ENCODE measurements at regions not wholly inside any gene's neighbourhood (a gene's known extent, or its start where the extent isn't known, plus 50 kb on each side); places are given as distances from the start of the nearest gene placed in this dataset.

- DNase-seq = peak; percentile 58
Observed at GRCh38 chr13:34004676-34005075, 186.7 kb downstream of the RFC3 start.

- no peak for DNase-seq
Observed at GRCh38 chr13:34006011-34006410, 188.1 kb downstream of the RFC3 start.

- DNase-seq = no peak
Observed at GRCh38 chr13:34011552-34012085, 193.7 kb downstream of the RFC3 start.

GRCh38 chr13:34012382-34012781, 194.4 kb downstream of the RFC3 start:
- DNase-seq = no peak

DNA sequence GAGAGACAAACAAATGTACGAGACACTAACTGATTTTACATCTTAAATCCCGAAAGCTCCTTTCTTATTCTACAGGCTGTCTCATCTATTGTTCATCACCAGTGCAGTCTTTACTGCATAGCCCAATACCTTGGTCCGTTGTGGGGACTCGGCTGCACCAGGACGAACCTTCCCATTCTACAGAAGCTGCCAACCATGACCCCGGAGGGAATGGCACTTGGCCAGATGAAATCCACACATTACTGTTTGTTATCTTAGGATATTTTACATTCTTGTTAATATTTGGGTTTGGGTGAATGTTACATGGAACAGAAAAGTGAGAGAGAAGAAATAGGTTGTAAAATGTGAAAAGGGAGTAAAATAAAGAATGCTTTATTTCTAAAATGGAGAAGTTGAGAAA, 195.1 kb downstream of the RFC3 start:
- no peak for DNase-seq

DNA sequence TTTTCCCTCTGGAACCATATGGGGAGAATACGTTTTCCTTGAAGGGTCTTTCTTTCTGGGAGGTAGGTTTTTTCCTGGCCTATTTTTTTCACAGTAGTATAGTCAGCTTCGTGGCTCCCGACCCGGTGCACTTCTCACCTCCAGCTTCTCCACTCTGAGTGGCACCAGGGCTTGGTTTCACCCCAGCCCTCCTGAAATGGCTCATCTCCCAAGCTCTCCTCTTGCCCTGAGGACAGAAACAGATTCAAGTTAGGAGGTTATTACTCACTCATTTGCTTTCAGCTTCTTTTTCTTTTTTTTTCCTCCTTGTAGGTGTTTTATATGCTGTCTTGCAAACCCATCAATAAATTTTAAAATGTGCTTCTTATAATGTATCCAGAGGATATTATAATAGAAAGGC, 199.3 kb downstream of the RFC3 start:
- DNase-seq = no peak

- no peak for DNase-seq
Observed at GRCh38 chr13:34019870-34020269, 201.9 kb downstream of the RFC3 start.

- no peak for DNase-seq
Observed at GRCh38 chr13:34020388-34020787, 202.4 kb downstream of the RFC3 start.

GRCh38 chr13:34021619-34022018, 203.7 kb downstream of the RFC3 start:
- no peak for DNase-seq

DNA sequence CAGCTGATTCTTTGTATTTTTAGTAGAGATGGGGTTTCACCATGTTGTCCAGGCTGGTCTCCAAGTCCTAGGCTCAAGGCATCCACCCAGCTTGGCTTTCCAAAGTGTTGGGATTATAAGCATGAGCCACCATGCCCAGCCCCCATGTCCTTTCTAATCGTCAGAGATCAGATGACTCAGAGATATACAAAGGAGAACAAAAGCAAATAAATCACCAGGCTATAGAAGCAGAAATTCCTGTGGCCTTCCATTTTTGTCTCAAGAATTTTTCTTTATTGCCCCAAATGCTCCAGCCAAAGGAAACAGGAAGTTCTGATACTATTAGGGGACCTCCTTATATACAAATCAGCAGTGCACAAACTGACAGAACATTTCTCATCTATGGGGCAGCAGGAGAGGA, 207.8 kb downstream of the RFC3 start:
- no peak for DNase-seq

- no peak for DNase-seq
Observed at GRCh38 chr13:34026308-34026707, 208.4 kb downstream of the RFC3 start.

DNA sequence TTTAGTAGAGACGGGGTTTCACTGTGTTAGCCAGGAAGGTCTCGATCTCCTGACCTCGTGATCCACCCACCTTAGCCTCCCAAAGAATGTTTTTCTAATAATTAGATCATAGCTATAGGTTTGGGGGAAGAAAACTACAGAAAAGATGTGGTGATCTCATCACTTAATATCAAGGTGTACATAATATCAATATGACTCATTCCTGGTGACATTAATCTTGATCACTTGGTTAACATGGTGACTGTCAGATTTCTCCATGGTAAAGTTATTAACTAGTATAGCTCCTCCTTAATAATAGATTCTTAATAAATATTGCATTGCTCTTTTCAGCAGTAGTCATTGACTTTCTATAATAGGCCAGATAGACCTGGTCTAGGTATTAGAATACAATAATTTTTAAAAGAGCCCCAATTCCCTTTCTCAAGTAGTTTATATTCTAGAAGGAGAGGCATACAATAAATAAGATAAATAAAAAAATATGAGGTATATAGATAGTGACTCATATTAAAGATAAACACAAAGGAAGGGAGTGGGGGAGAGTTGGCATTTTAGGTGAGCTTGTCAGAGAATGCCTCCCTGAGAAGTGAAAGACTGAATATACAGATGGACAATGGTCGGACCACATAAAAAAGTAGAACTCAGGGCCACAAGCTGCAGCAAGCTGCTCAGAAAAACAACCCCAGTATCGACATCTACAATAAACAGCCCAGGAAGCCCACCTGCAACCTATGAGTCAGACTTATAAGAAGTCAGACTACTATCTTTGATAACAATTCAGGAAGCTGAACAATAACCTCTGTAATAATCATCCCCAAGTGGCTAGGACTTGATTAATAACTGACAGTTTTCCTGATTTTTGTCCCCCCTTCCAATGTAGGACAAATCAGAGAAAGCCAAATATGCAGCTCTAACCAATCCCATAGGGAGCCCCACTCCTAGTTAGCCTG, 210.8 kb downstream of the RFC3 start:
- DNase-seq = no peak

DNA sequence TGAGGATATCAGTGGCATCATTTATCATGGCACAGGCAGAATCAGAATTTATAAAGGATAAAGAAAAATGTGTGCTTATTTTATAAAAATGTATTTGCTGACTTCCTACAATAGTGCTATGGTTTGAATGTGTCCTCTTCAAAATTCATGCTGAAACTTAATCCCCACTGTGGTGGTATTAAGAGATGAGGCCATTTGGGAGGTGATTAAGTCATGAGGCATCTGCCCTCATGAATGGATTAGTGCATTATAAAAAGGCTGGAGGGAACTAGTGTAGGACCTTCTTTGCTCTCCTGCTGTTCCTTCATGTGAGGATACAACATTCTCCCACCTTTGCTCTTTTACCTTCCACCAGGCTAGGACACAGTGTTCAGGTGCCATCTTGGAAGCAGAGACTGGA, 212.8 kb downstream of the RFC3 start:
- no peak for DNase-seq

- DNase-seq = no peak
Observed at GRCh38 chr13:34031610-34032009, 213.7 kb downstream of the RFC3 start.

- DNase-seq = no peak
Observed at GRCh38 chr13:34034411-34034810, 216.5 kb downstream of the RFC3 start.

DNA sequence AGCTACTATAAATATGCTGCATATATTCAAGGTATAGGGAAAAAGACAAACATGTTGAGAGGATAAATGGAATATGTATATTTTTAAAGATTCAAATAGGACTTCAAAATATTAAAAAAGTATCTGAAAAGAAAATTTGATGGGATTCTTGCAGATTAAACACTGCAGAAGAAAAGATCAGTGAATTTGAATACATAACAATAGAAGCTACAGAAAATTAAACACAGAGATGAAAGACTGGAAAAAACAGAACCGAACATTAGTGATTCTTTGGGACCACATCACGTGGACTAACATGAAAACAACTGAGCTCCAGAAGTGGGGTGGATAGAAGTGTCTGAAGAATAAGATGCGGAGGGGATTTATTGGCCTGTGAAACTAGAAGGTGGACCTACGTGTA, 217.2 kb downstream of the RFC3 start:
- DNase-seq = no peak

- DNase-seq = no peak
Observed at GRCh38 chr13:34035676-34036325, 217.9 kb downstream of the RFC3 start.

GRCh38 chr13:34037636-34038540, 219.9 kb downstream of the RFC3 start:
- DNase-seq = no peak

DNA sequence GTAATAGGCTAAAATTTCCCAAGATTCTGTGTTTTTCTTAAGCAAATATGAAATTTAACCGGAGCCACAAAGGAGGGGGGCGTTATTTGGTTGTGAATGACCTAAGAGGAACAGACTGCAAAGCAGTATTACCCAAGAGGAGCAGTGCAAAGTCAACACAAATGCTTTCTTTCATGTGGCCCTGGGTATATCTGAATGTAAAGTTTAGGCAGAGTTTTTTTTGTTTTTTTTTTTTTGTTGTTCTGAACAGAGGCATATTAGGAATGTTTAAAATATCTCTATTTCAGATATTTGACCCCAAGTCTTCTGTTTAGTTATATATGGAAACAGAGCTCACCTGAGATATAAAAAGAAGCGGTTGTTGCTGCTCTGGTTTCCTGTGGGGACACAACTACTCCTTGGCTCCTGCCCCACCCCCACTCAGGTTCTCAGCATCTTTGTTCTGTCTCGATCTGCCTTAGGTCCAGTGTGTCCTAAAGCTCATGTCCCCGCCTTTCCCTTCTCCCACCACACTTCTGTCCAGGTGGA, 220.7 kb downstream of the RFC3 start:
- no peak for DNase-seq

DNA sequence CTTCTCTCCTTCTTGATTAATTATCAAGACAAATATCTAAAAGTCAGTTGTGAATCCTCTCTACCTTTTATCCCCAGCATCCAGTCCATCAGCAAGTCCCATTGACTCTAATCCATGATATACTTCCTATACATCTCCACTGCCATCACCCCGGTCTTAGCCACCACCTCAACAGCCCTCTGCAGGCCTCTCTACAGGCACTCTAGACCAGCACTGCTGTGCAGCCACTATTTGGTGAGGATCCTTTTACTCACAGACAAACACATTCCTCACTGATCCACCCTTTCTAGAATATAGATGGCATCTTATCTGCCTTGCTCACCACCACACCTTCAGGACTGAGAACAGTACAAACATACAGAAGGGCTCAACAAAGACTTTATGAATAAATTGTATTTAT, 221.7 kb downstream of the RFC3 start:
- DNase-seq = no peak

- DNase-seq = no peak
Observed at GRCh38 chr13:34040863-34041262, 222.9 kb downstream of the RFC3 start.

DNA sequence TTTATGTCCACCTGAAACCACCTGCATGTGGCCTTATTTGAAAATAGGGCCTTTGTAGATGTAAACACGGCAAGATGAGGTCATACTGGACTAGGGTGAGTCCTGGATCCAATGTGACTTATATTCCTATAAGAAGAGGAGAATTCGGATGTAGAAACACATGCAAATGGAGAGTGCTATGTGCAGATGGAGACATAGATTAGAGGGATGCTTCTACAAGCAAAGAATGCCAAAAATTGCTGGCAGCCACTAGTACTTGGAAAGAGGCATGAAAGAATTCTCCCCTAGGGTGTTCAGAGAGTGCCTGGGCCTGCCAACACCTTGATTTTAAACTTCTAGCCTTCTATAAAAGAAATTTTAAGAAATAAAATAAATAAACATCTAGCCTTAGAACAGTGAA, 226.1 kb downstream of the RFC3 start:
- peak; percentile 24 for DNase-seq

DNA sequence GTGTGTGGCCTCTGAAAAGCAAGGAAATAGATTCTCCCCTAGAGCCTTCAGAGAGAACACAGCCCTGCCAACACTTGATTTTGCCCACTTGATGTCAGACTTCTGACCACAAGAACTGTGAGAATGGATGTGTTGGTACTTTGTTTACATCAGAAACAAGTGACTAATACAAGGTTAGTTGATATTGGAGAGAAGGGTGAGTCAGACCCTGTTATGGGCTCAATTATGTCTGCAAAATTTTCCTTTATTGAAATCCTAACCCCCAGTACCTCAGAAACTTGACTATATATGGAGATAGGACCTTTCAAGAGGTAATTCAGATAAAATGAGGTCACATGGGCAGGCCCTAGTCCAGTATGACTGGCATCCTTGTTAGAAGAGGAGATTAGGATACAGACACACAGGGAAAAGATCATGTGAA, 226.7 kb downstream of the RFC3 start:
- DNase-seq = no peak

All from right hindlimb (tissue), 1 donor.